Kidney capillary endothelial cell (primary cell): ENCODE measurements at regions not wholly inside any gene's neighbourhood (a gene's known extent, or its start where the extent isn't known, plus 50 kb on each side); places are given as distances from the start of the nearest gene placed in this dataset.

Source experiments
- DNase-seq: peaks from one replicate; pipeline ENCODE4 v3.0.0-alpha.2; 2018; ENCODE audit warnings: low spot score

DNA sequence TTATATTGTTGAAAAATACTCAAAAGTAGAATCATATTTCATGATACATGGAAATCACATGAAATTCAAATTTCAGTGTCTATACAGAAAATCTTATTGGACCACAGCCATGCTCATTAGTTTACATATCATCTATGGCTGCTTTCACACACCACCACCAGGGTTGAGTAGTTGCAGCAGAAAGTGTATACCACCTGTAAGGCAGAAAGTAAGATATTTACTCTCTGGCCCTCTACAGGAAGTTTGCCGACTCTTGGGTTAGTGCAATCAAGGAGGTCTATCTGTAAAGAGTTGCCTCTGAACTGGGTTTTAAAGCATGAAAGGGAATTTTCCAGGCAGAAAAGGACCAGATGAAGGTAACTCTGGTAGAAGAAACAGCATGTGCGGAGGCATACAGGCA, 432.3 kb downstream of the DHX35 start:
- DNase-seq: no peak

DNA sequence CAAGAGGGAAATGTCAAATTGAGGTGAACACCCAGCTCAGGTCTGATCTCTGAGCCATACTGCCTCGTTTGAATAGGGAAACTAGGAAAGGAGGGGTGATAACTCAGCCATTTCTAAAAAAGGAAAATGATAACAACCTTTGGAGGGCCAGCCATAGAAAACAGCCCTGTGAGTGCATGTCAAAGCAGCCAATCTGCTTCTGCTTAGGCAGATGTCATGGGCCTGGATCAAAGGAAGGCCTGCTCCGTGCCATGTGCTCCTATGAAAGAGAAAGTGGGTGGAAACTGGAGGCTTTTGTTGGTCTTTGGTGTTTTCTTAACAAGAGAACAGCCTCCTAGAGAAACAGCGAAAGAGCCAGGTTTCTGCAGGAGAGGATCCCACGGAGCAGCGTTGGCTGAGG, 428.0 kb downstream of the DHX35 start:
- no peak for DNase-seq

DNA sequence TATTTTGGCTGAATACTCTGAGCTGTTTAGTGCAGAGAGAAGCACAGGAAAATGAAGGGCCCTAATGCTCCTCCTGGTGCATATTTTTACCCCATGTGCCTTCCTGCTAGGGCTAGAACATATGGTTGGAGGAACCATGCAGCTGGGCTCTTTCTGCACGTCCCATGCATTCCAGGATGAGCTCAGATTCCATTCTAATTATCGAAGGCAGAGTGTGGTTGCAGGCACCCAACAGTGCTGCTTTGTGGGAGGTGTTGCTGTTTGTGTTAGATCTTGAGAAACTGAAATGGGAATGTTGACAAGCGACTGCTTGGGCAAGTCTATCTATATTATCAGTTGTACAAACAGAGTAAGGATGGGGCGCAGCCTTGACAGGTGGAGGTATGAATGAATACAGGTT, 419.5 kb downstream of the DHX35 start:
- no peak for DNase-seq

GRCh38 chr20:39378776-39379175, 416.6 kb downstream of the DHX35 start:
- DNase-seq: no peak

- no peak for DNase-seq
Observed at GRCh38 chr20:39376788-39377187, 414.6 kb downstream of the DHX35 start.

GRCh38 chr20:39364320-39364719, 402.2 kb downstream of the DHX35 start:
- DNase-seq: no peak

- DNase-seq: no peak
Observed at GRCh38 chr20:39359981-39360620, 398.0 kb downstream of the DHX35 start.

DNA sequence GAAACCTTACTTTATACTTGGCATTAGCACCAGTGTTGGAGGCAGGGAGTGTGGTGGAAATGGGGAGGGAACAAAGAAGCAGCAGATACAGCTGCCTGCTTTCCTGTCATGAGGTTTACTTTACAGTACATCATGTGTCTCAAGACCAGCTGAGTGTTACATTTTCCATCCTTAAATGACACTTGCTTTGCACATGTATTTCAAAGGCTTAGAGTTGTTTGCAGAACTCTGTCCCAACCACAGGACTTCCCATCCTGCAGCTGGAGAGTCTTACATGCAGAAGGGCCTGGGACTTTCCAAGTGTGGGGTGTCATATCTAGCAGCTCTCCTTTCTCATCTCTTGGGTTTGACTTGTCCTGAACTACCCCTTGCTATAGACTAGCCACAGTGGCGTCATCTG, 395.9 kb downstream of the DHX35 start:
- no peak for DNase-seq

GRCh38 chr20:39356908-39357307, 394.8 kb downstream of the DHX35 start:
- no peak for DNase-seq

DNA sequence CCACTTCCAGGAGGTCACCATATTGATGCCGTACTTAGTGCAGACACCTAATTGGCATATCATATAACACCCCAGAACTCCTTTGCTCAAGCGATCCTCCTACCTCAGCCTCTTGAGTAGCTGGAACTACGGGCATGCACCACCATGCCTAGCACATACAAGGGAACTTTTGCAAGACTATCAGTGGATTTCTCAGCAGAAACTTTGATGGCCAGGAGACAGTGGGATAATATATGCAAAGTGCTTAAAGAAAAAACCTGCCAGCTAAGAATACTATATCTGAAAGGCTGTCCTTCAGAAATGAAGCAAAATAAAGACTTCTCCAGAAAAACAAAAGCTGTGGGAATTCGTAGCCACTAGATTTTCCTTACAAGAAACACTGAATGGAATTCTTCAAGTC, 387.1 kb downstream of the DHX35 start:
- no peak for DNase-seq

DNA sequence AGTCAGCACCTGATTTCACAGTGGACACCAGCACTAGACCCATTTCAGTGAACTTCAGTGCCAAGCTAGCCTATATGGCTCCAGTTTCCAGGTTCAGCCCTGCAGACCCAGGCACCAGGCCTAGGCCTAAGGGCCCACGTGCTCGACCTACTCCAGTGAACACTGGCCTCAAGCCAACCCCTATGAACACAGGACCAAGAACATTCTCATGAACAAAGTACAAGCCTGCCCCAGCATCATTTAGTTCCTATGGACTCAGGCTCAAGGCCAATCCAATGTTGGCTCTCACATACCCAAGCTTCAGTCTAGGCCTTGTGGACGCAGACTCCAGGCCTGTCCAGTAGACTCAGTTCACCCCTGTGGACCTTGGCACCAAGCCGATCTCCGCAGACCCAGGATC, 385.5 kb downstream of the DHX35 start:
- DNase-seq: no peak

DNA sequence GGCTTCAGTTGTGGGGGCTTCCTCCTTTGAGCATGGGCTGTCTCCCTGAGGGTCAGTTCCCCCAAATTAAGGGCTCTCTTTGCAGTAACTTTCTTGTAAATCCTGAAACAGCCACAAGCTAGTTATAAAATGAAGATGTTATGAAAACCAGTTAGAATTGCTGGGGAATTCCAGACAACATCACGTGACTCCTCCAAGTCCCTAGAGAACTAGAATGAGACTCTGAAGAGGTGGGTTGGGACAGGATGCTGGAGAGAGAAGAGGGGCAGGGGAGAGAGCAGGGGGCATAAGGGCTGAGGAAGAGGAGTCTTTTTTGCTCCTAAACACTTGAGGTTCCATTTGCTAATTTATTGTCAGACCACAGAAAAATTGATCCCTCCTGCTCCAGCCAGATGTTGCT, 380.3 kb downstream of the DHX35 start:
- no peak for DNase-seq

DNA sequence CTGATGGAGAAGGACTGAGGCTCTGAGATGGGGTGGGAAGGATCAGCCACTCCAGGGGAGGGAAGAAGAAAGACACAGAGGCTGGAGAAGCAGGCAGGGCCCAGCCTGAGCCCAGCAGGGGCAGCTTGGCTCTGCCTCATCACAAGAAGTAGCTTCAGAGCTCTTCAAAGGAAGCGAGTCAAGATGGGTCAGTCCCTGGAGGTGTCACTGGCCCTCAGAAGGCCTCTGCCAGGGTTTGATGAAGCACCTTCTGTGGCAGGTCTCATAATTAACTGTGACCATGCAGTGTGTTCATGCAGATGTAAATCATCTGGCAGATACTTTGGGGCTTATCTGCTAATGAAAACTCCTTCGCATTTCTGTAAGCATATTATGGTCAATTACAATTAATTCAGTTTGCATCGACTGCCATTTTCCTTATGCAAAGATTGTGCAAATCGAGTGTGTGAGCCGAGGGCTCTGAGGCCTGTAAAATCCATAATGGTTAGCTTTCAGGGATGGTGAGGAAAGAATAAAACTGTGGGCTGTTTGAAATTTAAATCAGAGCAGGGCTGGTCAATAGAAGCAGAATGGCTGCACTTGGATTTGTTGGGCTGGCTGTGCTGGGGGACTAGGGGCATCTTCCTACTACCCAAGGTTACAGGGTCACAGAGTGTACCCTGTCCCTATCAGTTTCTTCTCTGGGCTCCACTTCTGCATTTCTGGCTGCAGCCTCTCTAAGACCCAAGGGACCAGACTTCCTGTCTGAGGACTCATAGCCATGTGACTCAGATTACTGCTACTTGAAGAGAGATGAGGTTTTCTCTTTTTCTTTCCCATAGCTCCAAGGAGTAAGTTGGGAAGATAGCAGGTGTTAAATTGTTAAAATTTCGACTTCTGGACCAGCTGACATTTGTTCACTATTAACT, 376.6 kb downstream of the DHX35 start:
- DNase-seq: peak; percentile 44

DNA sequence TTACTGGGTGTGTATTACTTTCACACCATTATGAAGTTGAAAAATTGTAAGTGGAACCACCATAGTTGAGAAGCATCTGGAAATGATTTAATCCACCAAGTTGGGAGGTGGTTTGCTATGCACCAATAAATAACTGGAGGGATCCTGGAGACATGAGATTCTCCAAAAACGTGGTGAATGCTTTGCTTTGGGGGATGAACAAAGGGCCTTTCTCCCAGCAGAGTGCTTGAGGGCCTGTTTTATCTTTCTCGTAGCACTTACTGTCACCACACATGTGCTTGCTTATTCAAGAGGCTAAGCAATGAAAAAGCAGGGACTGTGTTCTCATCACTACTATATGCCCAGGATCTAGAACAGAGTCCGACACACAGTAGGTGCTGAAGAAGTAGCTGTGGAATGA, 371.1 kb downstream of the DHX35 start:
- no peak for DNase-seq

DNA sequence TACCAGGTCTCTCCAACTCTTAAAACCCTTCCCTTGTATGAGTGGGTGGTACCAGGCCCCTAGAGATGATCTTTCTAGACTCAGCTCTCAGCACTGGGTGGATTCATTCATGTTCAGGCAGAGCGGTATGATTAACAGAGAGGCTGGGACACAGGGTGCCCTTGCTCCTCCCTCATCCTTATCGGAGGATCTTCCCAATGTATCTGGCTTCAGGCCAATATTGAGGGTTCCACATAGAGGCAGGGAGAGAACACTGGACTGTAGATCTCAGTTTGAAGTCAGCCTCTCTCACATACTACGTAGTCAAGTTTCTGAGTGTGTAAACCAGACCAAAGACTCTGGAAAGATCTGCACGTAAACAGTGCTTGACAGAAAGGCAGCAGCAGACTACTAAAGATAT, 366.2 kb downstream of the DHX35 start:
- DNase-seq: no peak

GRCh38 chr20:39326050-39326449, 363.9 kb downstream of the DHX35 start:
- peak; percentile 16 for DNase-seq

GRCh38 chr20:39318911-39319310, 356.8 kb downstream of the DHX35 start:
- no peak for DNase-seq

- DNase-seq: no peak
Observed at GRCh38 chr20:39312676-39313075, 350.5 kb downstream of the DHX35 start.

GRCh38 chr20:39311851-39312506, 349.8 kb downstream of the DHX35 start:
- DNase-seq: no peak

DNA sequence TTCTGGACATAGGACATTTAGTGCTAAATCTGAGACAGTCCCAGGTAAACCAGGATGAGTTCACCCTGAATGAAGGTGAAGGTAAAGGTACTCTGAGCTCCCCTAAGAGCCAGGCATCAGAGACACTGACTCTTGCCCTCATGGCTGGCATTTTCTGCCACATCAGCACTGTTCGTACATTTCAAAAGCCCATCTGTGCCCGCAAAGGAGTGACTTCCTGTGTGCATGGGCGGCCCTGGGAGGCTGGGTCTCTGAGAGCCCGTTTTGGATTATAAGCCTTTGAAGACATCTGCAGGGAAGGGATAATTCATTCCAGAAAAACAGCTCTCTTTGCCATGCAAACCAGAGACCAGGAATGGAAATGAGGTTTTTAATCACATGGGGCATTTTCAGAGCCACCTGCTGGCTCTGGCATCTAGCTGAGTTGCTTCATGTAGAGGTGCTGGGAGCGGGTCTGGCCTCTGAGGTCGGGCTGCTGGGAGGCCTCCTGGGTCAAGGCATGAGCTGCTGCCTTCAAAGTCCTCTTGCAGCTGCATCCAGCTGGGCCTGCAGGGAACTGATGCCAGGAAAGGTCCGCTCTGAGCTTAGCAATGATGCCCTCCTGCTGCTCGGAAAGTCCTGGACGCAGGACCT, 348.3 kb downstream of the DHX35 start:
- no peak for DNase-seq

GRCh38 chr20:39309458-39309857, 347.3 kb downstream of the DHX35 start:
- DNase-seq: no peak

DNA sequence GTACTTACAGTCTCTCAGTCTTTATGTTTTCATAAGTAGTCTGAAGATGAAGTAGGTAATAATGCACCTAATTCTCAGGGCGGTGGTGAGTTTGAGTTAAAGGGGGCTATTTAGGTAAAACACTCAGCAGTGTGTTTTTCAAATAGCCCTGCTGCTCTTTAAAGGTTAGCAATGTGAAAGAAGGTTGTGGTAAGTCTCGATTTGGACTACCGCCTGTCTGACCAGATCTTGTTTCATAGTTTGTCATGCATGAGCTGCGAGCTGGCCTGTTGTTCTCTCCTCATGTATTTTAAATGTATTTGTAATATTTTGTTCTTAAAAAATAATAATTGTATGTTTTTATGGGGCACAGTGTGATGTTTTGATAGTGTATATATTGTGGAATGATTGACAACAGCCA, 340.2 kb downstream of the DHX35 start:
- no peak for DNase-seq

DNA sequence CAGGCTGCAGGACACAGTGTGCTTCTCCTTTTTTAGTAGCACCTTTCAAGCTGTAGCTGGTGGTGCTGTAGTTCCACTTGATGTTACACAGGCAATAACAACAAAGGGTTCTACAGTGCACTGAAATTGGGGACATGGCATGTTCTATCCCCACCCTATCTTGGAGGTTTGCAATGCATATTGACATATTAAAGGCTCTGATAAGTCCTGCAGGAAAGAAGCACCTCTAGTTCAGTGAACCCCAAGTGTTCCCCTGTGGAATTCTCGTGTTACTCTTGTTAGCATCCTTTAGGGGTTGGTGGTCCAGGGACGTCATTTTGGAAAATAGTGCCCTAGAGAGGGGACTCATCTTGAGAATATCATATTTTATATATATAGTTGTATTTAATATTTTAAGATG, 337.6 kb downstream of the DHX35 start:
- no peak for DNase-seq
